HL-60 (cell line): ENCODE measurements at regions not wholly inside any gene's neighbourhood (a gene's known extent, or its start where the extent isn't known, plus 50 kb on each side); places are given as distances from the start of the nearest gene placed in this dataset.

Experiments used
- POLR2AphosphoS5 ChIP-seq: IDR thresholded peaks from 2 replicates; pipeline ENCODE4 v1.6.1; 2012; ENCODE audit warnings: low read depth
- SPI1 ChIP-seq: IDR thresholded peaks from 2 replicates; pipeline ENCODE4 v1.6.1; 2012; ENCODE audit warnings: low read depth, mild to moderate bottlenecking, borderline replicate concordance
- TF ChIP-seq, protein P1 (sequence below): IDR thresholded peaks from one replicate; pipeline ENCODE4 v1.5.1; 2011; ENCODE audit warnings: low read length, control low read depth, inconsistent platforms; ENCODE audit not compliant: insufficient read depth

DNA sequence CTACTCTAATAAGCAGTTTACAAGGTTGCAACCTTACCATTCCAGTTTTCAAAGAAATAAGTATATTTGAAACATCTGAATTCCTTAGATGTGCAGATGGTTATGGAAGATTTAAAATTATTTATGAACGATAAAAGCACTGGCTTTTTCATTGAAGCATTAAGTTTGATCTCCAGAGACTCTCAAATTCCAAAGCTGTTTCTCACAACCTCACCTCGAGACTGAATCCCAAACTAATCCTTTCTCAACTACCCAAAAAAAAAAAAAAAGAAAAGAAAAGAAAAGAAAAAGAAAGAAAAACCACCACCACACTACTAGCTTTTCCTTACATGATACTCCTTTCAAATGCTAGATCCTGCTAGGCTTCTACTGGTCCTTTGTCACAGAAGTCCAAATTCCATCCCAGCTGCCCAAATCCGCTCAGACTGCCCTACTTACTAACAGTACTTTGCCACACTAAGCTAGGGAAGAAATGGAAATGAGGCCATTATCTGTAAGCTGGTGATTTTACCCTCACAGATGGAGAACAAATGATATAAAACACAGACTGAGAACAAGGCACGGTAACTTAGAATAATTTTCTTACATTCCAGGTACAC, 100.6 kb upstream of the CDK1 start:
- TF ChIP-seq, protein P1, sequence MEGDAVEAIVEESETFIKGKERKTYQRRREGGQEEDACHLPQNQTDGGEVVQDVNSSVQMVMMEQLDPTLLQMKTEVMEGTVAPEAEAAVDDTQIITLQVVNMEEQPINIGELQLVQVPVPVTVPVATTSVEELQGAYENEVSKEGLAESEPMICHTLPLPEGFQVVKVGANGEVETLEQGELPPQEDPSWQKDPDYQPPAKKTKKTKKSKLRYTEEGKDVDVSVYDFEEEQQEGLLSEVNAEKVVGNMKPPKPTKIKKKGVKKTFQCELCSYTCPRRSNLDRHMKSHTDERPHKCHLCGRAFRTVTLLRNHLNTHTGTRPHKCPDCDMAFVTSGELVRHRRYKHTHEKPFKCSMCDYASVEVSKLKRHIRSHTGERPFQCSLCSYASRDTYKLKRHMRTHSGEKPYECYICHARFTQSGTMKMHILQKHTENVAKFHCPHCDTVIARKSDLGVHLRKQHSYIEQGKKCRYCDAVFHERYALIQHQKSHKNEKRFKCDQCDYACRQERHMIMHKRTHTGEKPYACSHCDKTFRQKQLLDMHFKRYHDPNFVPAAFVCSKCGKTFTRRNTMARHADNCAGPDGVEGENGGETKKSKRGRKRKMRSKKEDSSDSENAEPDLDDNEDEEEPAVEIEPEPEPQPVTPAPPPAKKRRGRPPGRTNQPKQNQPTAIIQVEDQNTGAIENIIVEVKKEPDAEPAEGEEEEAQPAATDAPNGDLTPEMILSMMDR: no peak
- TF ChIP-seq SPI1: no peak
- TF ChIP-seq POLR2AphosphoS5: no peak
